ENCODE measurements at regions not wholly inside any gene's neighbourhood (a gene's known extent, or its start where the extent isn't known, plus 50 kb on each side); places are given as distances from the start of the nearest gene placed in this dataset.

- Histone ChIP-seq H2BK120ac (ENCODE audit: low read depth, low read length, poor library complexity, severe bottlenecking) (no peak overlapping the region), H3K14ac (ENCODE audit: insufficient read depth, low read length) (no peak overlapping the region), H2AK5ac (ENCODE audit: insufficient read length, low read length) (no peak overlapping the region), H3K4ac (ENCODE audit: low read depth, low read length) (no peak overlapping the region), H4K8ac (replicated peaks; ENCODE audit: insufficient read length, low read depth, low read length) (no peak overlapping the region), H3K4me2 (ENCODE audit: insufficient read depth, insufficient read length, low read length) (no peak overlapping the region), H2BK15ac (ENCODE audit: low read depth, low read length) (no peak overlapping the region), H2BK12ac (ENCODE audit: insufficient read length, low read depth, low read length) (no peak overlapping the region), H3T11ph (ENCODE audit: low read length) (no peak overlapping the region), H3K23me2 (ENCODE audit: insufficient read length, low read depth, low read length, poor library complexity, severe bottlenecking) (no peaks in the 10 kb centered on the region), H3K4me1 (ENCODE audit: insufficient read depth, low read length) (no peaks in the 10 kb centered on the region), H3K18ac (ENCODE audit: insufficient read length, low read depth, low read length) (no peak overlapping the region), H2BK5ac (ENCODE audit: insufficient read length, low read length) (no peak overlapping the region), H2AFZ (ENCODE audit: low read length) (no peak overlapping the region), H3K27ac (ENCODE audit: insufficient read length, low read depth, low read length) (no peak overlapping the region), H3K9ac (ENCODE audit: extremely low read depth, insufficient read length, low read length) (no peak overlapping the region), H2BK20ac (ENCODE audit: low read depth, low read length, poor library complexity, severe bottlenecking) (no peak overlapping the region), H3K23ac (ENCODE audit: insufficient read length, low read depth, low read length) (no peak overlapping the region), H3K79me2 (ENCODE audit: insufficient read depth, low read length) (no peaks in the 10 kb centered on the region), H4K5ac (ENCODE audit: insufficient read length, low read depth, low read length) (no peak overlapping the region), H3K56ac (ENCODE audit: insufficient read length, low read depth, low read length) (no peak overlapping the region), H4K91ac (ENCODE audit: insufficient read length, low read depth, low read length) (no peak overlapping the region), H3K27me3 (ENCODE audit: insufficient read depth, low read length) (no peaks in the 10 kb centered on the region), H4K20me1 (ENCODE audit: control insufficient read depth, insufficient read depth, insufficient read length) (no peaks in the 10 kb centered on the region), H3K9me3 (ENCODE audit: control insufficient read depth, low read depth, low read length) (peaks cover 86% of the 10 kb centered on the region), H3K79me1 (ENCODE audit: insufficient read depth, low read depth, low read length, poor library complexity, severe bottlenecking) (no peaks in the 10 kb centered on the region)
- peaks cover 91 to 94% of the 10 kb centered on the region in 2 experiments for H3K9me3 Mint-ChIP-seq
- H3K4me3 Mint-ChIP-seq: no peak overlapping the region
- no peak overlapping the region for H3K27ac Mint-ChIP-seq
- no peak for DNase-seq
- peaks cover 10 to 37% (median 36%) of the 10 kb centered on the region in 3 experiments; a peak in 6 of 7 replicates for H3K36me3 Mint-ChIP-seq (ENCODE audit: insufficient read depth in 1 of 3, low read depth in 3 of 3)
- H3K4me1 Mint-ChIP-seq: no peaks in the 10 kb centered on the region
- no CpG with 5 or more reads among the region's 18 CpGs for WGBS (ENCODE audit: extremely low coverage, insufficient read length, low lambda C conversion rate)
- TF ChIP-seq, protein P1, sequence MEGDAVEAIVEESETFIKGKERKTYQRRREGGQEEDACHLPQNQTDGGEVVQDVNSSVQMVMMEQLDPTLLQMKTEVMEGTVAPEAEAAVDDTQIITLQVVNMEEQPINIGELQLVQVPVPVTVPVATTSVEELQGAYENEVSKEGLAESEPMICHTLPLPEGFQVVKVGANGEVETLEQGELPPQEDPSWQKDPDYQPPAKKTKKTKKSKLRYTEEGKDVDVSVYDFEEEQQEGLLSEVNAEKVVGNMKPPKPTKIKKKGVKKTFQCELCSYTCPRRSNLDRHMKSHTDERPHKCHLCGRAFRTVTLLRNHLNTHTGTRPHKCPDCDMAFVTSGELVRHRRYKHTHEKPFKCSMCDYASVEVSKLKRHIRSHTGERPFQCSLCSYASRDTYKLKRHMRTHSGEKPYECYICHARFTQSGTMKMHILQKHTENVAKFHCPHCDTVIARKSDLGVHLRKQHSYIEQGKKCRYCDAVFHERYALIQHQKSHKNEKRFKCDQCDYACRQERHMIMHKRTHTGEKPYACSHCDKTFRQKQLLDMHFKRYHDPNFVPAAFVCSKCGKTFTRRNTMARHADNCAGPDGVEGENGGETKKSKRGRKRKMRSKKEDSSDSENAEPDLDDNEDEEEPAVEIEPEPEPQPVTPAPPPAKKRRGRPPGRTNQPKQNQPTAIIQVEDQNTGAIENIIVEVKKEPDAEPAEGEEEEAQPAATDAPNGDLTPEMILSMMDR (conservative IDR thresholded peaks at IDR 0.05): no peak
- no peaks in the 10 kb centered on the region; the same call in none of the 2 replicates for H3K27me3 Mint-ChIP-seq (ENCODE audit: low read depth)
Observed at GRCh38 chr16:35734728-35735402, 2275.5 kb downstream of the TP53TG3F start.

Measured in H9 (cell line).